ENCODE measurements at regions not wholly inside any gene's neighbourhood (a gene's known extent, or its start where the extent isn't known, plus 50 kb on each side); places are given as distances from the start of the nearest gene placed in this dataset.

DNA sequence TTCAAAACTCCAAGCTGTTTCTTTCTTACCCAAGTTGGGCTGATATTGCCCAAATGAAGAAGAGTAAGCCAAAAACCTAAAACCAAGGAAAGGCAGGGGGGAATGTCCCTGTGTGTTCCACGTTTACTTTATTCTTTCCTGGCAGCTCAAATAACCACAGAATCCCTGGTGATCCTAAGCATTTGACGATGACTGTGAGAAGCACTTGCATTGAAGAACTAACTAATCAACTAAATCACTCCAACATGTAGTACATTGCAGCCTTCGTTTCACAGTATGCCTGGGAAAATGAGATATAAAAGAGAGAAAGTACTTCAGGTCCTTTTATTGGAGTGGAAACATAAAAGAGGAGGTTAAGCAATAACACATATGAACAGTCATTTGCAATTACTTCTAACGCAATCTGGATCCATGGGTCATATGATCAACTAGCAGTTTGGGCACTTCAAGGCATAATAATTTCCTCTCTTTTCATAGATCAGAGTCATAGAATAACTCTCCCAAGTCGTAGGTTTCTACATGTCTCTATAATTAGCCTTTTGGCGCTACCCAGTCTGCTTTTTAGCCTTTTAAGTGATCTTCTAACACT is 338.4 kb downstream of the TMEM167A start:
- DNase-seq = no peak
- Histone ChIP-seq H3K27ac (no peak overlapping the region), H3K36me3 (replicated peaks) (no peaks in the 10 kb centered on the region), H3K4me3 (ENCODE audit: low read depth, low read length) (no peak overlapping the region), H3K27me3 (replicated peaks) (no peaks in the 10 kb centered on the region)
- TF ChIP-seq, protein P1, sequence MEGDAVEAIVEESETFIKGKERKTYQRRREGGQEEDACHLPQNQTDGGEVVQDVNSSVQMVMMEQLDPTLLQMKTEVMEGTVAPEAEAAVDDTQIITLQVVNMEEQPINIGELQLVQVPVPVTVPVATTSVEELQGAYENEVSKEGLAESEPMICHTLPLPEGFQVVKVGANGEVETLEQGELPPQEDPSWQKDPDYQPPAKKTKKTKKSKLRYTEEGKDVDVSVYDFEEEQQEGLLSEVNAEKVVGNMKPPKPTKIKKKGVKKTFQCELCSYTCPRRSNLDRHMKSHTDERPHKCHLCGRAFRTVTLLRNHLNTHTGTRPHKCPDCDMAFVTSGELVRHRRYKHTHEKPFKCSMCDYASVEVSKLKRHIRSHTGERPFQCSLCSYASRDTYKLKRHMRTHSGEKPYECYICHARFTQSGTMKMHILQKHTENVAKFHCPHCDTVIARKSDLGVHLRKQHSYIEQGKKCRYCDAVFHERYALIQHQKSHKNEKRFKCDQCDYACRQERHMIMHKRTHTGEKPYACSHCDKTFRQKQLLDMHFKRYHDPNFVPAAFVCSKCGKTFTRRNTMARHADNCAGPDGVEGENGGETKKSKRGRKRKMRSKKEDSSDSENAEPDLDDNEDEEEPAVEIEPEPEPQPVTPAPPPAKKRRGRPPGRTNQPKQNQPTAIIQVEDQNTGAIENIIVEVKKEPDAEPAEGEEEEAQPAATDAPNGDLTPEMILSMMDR (IDR thresholded peaks at IDR 0.05; ENCODE audit: low read depth, low read length, missing control alignments) = no peak
- in situ Hi-C loops (cut with HindIII; ENCODE audit: low pct_ligation_motif_present, low sequenced_read_pairs) = no loop called here

DNA sequence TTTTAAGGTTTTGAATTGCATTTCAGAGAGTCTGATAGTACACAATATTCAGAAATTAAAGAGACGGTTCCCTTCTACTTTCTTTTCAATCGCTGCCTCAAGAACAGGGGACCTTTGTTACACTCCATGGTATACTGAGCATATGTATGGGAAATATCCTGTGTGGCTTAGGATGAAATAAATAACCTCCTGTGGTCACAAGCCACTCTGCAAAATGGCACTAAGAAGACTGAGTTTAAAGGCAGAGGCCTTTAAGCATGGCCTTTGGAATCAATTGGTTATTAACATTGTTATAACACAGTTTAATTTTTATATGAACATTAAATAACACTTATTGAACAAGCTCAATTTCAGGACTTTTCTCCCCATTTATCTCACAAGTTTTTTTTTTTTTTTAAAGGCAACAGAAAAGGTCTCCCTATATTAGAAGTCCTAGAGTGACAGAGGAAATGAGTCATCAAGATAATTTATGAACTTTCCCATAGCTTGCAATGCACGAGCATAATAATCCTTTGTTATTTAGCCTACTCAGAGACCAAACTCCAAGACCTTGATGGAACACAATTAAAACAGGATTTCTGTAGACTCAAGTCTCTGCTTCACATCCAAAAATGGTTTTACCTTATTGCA is 341.9 kb downstream of the TMEM167A start:
- no peak overlapping the region for H3K4me3 ChIP-seq (ENCODE audit: low read depth, low read length)
- TF ChIP-seq, protein P1 (IDR thresholded peaks at IDR 0.05; ENCODE audit: low read depth, low read length, missing control alignments) = no peak

DNA sequence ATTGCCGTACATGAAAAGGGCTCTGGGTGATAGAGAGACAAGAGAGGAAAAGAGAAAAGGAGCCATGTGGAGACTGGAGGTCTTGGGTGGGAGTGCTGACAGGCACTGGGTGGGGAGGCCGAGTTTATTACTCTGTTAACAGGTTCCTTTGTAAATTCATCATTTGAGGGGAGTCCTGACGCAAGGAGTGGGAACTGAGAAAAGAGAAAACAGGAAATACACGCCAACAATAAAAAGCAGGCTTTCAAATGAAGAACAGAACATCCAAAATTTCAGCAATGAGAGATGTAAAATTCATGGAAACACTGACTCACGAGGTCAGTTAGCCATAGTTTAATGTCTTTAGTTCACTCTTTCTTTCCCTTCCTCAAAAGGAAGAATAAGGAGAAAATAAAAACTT is 342.8 kb downstream of the TMEM167A start:
- TF ChIP-seq, protein P1 (IDR thresholded peaks at IDR 0.05; ENCODE audit: low read depth, low read length, missing control alignments) = no peak
- in situ Hi-C loops (cut with HindIII; ENCODE audit: low pct_ligation_motif_present, low sequenced_read_pairs) = no loop called here
- H3K27ac ChIP-seq = no peak overlapping the region
- H3K36me3 ChIP-seq (replicated peaks) = no peaks in the 10 kb centered on the region
- no peaks in the 10 kb centered on the region for H3K27me3 ChIP-seq (replicated peaks)
- no peak overlapping the region for H3K4me3 ChIP-seq (ENCODE audit: low read depth, low read length)
- DNase-seq = no peak

More for the DNA sequence above, 341.9 kb downstream of the TMEM167A start:
- H3K27ac ChIP-seq = no peak overlapping the region
- no peaks in the 10 kb centered on the region for H3K36me3 ChIP-seq (replicated peaks)
- DNase-seq = no peak
- H3K27me3 ChIP-seq (replicated peaks) = no peaks in the 10 kb centered on the region
- in situ Hi-C loops (cut with HindIII; ENCODE audit: low pct_ligation_motif_present, low sequenced_read_pairs) = no loop called here

DNA sequence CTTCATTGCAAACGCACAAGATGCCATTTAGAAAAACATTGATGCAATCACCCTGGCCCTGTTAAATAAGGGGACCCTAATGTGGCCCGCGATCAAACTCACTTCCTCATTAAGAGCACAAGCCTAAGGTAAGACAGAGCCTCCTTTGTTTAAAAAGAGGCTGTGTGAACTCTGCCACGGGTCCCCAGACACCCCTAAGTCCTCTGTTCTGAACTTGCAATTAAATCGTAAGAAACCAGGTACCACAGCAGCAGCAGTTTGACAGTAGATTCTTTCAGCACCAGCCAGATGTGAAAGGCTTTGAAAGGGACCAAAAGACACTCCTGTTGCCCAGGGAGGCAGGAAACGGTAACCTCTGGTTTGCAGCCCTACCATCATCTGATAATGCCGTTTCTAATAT is 346.3 kb downstream of the TMEM167A start:
- no peak overlapping the region for H3K4me3 ChIP-seq (ENCODE audit: low read depth, low read length)
- H3K27me3 ChIP-seq (replicated peaks) = no peaks in the 10 kb centered on the region
- DNase-seq = no peak
- TF ChIP-seq, protein P1 (IDR thresholded peaks at IDR 0.05; ENCODE audit: low read depth, low read length, missing control alignments) = no peak
- no peak overlapping the region for H3K27ac ChIP-seq
- H3K36me3 ChIP-seq (replicated peaks) = no peaks in the 10 kb centered on the region
- in situ Hi-C loops (cut with HindIII; ENCODE audit: low pct_ligation_motif_present, low sequenced_read_pairs) = no loop called here

DNA sequence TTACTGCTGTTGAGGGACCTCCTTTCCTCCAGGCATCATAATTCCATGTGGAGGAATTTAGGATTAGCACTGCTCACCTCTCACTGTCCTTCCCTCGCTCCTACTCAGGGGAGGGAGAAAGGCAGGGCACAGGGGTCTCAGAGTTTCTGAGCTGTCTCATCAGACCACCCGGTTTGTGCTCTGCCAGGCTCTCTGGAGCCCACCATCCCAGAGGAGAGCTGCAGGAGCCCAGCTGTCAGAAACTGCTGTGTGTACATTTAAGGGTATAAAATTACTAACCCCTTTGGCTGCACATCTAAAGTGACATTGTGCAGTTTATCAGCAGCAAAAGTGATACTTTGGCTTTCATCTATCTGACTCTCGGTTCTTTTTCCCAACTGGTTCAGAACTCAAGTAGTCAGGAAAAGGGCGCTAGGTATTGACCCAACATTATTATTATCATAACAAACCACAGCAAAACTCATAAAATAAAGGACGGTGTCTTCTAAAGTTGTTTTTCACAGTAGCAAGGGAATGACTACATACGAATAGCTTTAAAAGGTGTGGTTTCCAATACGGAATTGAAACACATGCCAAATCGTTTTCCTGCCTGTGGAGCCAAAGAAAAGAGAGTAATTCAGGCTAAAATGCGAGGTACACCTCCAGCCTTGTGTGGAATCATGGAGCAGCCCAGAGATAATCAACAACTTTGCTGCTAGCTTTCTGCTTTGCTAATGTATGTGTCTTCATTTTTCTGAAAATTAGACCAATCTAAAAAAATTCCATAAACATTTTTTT is 348.1 kb downstream of the TMEM167A start:
- no peaks in the 10 kb centered on the region for H3K27me3 ChIP-seq (replicated peaks)
- H3K4me3 ChIP-seq (ENCODE audit: low read depth, low read length) = no peak overlapping the region
- in situ Hi-C loops (cut with HindIII; ENCODE audit: low pct_ligation_motif_present, low sequenced_read_pairs) = no loop called here
- H3K27ac ChIP-seq = no peak overlapping the region
- TF ChIP-seq, protein P1 (IDR thresholded peaks at IDR 0.05; ENCODE audit: low read depth, low read length, missing control alignments) = no peak
- no peaks in the 10 kb centered on the region for H3K36me3 ChIP-seq (replicated peaks)
- no peak for DNase-seq
